ENCODE measurements at regions not wholly inside any gene's neighbourhood (a gene's known extent, or its start where the extent isn't known, plus 50 kb on each side); places are given as distances from the start of the nearest gene placed in this dataset.

DNA sequence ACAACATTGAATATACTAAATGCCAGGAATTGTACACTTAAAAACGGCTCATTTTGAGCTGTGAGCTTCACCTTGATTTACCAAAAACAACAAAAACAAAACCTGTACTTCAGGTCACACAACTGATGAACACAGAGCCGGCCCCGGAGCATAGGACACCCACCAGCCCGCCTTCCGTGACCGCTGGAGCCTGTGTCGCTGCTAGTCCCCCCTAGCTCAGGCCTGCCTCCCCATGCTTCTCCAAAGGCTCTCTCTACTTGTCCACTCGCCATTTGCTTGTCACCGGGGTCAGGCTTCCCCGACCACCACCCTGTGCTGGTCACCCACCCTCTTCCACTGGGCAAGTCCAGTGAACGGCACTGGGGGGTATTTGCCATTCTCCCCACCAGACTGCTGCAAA lies 113.8 kb upstream of the TNRC6C start:
- no peak for FAIRE-seq
- TF ChIP-seq POLR2A (IDR thresholded peaks at IDR 0.05; ENCODE audit: low read depth, low read length), result no peak

GRCh38 chr17:77845541-77846225 lies 112.8 kb upstream of the TNRC6C start:
- DNase-seq (ENCODE audit: insufficient read length, low spot score), result no peak
- FAIRE-seq, result no peak
- TF ChIP-seq POLR2A (IDR thresholded peaks at IDR 0.05; ENCODE audit: low read depth, low read length), result no peak

More for the DNA sequence above, 113.8 kb upstream of the TNRC6C start:
- DNase-seq (ENCODE audit: insufficient read length, low spot score), result no peak

GRCh38 chr17:77846531-77847085 lies 111.9 kb upstream of the TNRC6C start:
- FAIRE-seq (no peak), DNase-seq (ENCODE audit: insufficient read length, low spot score) (no peak)
- TF ChIP-seq POLR2A (IDR thresholded peaks at IDR 0.05; ENCODE audit: low read depth, low read length), result no peak

GRCh38 chr17:77847221-77848085 lies 111.0 kb upstream of the TNRC6C start:
- no peak for FAIRE-seq
- DNase-seq (ENCODE audit: insufficient read length, low spot score), result no peak
- no peak for TF ChIP-seq POLR2A (IDR thresholded peaks at IDR 0.05; ENCODE audit: low read depth, low read length)

DNA sequence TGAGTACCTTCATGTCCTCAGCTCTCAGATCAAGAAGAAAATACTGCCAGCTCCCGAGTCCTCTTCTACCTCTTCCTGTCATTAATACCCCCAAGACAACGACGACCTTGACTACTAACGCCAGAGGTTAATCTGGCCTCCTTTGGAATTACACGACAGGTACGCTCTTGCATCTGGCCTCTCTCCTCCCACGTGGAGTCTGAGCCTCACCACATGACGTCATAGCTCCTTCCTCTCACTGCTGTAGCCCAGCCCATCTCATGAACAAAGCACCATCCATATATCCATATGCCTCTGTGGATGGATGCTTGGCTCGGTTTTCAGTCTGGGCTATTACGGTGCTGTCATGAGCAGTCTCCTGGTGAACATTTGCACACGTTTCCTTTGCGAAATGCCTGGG lies 110.2 kb upstream of the TNRC6C start:
- no peak for TF ChIP-seq POLR2A (IDR thresholded peaks at IDR 0.05; ENCODE audit: low read depth, low read length)
- FAIRE-seq, result no peak
- DNase-seq (ENCODE audit: insufficient read length, low spot score), result no peak

DNA sequence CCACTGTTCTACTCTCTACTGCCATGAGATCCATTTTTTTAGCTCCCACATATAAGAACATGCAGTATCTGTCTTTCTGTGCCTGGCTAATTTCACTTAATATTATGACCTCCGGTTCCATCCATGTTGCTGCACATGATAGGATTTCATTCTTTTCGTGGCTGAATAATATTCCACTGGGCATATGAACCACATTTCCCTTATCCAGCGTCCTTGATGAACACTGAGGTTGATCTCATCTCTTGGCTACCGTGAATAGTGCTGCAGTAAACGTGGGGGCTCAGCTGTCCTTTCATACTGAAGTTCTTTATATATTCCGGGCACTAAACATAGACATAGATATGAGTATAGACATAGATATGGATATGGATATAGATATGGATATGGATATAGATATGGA lies 109.3 kb upstream of the TNRC6C start:
- FAIRE-seq (no peak), DNase-seq (ENCODE audit: insufficient read length, low spot score) (no peak)
- TF ChIP-seq POLR2A (IDR thresholded peaks at IDR 0.05; ENCODE audit: low read depth, low read length), result no peak

DNA sequence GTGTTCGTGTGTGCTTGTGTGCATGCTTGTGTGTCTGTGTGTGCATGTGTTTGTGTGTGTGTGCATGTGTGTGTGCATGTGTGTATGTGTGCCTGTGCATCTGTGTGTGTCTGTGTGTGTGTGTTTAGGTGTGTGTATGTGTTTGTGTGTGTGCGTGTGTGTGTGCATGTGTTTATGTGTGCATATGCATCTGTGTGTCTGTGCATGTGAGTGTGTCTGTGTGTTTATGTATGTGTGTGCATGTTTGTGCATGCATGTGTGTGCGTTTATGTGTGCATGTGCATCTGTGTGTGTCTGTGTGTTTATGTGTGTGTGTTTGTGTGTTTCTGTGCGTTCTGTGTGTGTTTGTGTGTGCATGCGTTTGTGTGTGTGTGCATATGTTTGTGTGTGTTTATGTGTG lies 106.6 kb upstream of the TNRC6C start:
- no peak for DNase-seq (ENCODE audit: insufficient read length, low spot score)
- FAIRE-seq, result no peak
- no peak for TF ChIP-seq POLR2A (IDR thresholded peaks at IDR 0.05; ENCODE audit: low read depth, low read length)

DNA sequence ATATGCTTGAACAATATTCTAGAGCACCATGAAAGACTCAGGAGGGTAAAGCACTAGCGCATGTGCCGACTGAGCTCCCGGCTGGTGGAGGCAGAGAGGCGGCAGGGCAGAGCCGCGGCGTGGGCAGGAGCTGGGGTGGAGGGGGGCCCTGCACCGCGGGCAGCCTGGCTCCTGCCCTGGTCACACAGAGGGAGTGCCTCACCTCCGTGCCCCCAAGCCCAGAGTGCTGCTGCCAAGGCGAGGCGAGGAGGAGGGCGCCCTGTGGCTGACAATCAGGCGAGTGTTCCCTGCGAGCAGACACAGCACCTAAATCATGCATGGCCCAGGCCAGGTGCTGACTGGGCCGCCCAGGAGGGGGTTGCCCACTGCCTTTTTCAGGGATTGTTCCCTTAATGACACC lies 105.8 kb upstream of the TNRC6C start:
- FAIRE-seq (no peak), DNase-seq (ENCODE audit: insufficient read length, low spot score) (no peak)
- TF ChIP-seq POLR2A (IDR thresholded peaks at IDR 0.05; ENCODE audit: low read depth, low read length), result no peak

DNA sequence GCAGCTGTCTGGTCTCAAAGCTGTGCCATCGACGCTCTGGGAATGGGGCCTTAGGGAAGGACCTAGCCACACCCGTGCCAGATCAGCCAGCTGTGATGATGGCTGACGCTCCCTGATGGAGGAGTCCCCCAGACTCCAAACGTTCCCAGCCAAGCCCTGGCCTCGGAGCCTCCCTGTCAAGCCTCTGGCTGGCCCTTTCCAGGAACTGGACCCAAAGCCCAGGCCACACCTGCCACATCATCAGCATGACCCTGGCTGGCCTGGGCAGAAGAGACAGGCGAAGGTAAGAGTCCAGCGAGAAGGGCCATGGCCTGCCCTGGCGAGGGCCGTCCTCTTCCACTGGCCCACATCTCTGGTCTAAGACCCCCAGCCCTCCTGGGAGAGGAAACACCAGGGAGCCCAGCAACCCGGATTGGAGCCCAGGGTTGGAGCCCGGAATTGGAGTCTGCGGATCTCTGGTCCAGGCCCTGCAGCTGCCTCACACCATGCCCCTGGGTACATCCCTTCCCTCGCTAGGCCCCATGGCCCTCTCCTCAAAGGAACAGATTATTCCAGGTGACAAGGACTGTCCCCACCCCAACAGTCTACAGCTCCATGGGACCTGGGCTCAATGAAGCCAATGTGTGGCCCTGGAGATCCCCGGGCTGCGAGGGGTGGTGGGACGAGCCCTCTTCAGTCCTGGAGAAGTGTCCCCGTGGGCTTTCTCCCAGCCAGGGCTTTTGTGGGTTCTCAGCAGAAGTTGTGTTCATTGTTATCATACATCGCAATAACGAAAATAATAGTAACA lies 105.1 kb upstream of the TNRC6C start:
- DNase-seq (ENCODE audit: insufficient read length, low spot score) (no peak), FAIRE-seq (no peak)
- TF ChIP-seq POLR2A (IDR thresholded peaks at IDR 0.05; ENCODE audit: low read depth, low read length), result no peak

GRCh38 chr17:77854083-77854758 lies 104.3 kb upstream of the TNRC6C start:
- no peak for DNase-seq (ENCODE audit: insufficient read length, low spot score)
- no peak for FAIRE-seq
- TF ChIP-seq POLR2A (IDR thresholded peaks at IDR 0.05; ENCODE audit: low read depth, low read length), result no peak

GRCh38 chr17:77854759-77855745 lies 103.5 kb upstream of the TNRC6C start:
- FAIRE-seq (no peak), DNase-seq (ENCODE audit: insufficient read length, low spot score) (no peak)
- no peak for TF ChIP-seq POLR2A (IDR thresholded peaks at IDR 0.05; ENCODE audit: low read depth, low read length)

DNA sequence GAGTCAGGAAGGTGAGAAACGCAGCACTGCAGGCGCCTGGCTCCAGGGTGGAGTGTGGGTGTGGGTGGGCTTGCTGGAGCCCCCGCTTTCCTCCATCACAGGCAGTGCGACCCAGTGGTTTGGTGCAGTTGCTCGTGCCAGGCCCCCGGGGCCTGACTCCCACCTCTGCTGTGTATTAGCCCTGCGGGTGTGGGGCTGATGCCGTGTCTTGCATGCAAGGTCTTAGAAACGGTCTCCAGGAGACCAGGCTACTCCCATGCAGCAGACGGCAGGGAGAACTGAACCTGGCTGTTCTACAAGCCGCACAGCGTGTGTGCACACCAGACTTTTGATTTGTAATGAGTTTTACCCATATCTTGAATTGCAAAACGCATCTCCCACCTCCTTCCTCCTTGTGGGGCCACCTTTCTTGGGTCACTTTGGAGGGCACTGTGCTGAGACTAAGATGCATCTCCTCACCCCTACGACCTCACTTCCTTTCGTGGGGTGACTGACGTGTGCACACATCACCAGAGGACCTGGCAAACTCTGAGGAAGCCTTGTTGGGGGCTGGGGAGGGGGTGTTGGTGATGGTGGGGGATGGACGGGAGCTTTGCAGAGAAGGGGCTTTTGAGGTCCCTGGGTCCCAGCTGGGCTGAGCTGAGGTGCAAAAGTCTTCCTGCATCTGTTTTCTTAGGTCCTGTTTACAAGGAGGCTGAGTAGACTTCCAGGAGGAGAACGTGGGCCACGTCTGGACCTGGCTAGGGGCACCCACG lies 101.8 kb upstream of the TNRC6C start:
- no peak for TF ChIP-seq POLR2A (IDR thresholded peaks at IDR 0.05; ENCODE audit: low read depth, low read length)
- no peak for FAIRE-seq
- no peak for DNase-seq (ENCODE audit: insufficient read length, low spot score)
